ENCODE measurements at regions not wholly inside any gene's neighbourhood (a gene's known extent, or its start where the extent isn't known, plus 50 kb on each side); places are given as distances from the start of the nearest gene placed in this dataset.
"Not testable (repeated sequence)": the region's sequence is repeated elsewhere in the genome, so short reads cannot be mapped to it uniquely, and the experiment has no call there.

- Histone ChIP-seq H3K27me3 (ENCODE audit: low read depth) (peaks cover 5% of the 10 kb centered on the region; the same call in 1 of the 2 replicates), H3K9me3 (no peaks in the 10 kb centered on the region), H3K4me1 (no peaks in the 10 kb centered on the region), H3K36me3 (replicated peaks) (no peaks in the 10 kb centered on the region), H3K4me3 (no peak overlapping the region)
- in situ Hi-C loops (cut with MboI; ENCODE audit: low sequenced_read_pairs) = no loop called here
- DNase-seq (ENCODE audit: low spot score in 2 of 2) = no peak
Observed at GRCh38 chr2:66251573-66251972, 183.4 kb upstream of the MEIS1 start.

DNA sequence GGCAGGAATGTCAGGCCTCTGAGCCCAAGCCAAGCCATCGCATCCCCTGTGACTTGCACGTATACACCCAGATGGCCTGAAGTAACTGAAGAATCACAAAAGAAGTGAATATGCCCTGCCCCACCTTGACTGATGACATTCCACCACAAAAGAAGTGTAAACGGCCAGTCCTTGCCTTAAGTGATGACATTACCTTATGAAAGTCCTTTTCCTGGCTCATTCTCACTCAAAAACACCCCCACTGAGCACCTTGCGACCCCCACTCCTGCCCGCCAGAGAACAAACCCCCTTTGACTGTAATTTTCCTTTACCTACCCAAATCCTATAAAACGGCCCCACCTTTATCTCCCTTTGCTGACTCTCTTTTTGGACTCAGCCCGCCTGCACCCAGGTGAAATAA, 185.8 kb upstream of the MEIS1 start:
- H3K4me3 ChIP-seq; H3K4me1 ChIP-seq; in situ Hi-C loops (cut with MboI; ENCODE audit: low sequenced_read_pairs); H3K27me3 ChIP-seq (ENCODE audit: low read depth); H3K36me3 ChIP-seq (replicated peaks); DNase-seq (ENCODE audit: low spot score in 2 of 2); H3K9me3 ChIP-seq: not testable (repeated sequence)

GRCh38 chr2:66243809-66244208, 191.1 kb upstream of the MEIS1 start:
- H3K27me3 ChIP-seq (ENCODE audit: low read depth); DNase-seq (ENCODE audit: low spot score in 2 of 2); in situ Hi-C loops (cut with MboI; ENCODE audit: low sequenced_read_pairs); H3K4me3 ChIP-seq; H3K4me1 ChIP-seq; H3K9me3 ChIP-seq; H3K36me3 ChIP-seq (replicated peaks): not testable (repeated sequence)

- DNase-seq (ENCODE audit: low spot score in 2 of 2); in situ Hi-C loops (cut with MboI; ENCODE audit: low sequenced_read_pairs); H3K36me3 ChIP-seq (replicated peaks); H3K4me3 ChIP-seq; H3K9me3 ChIP-seq; H3K27me3 ChIP-seq (ENCODE audit: low read depth); H3K4me1 ChIP-seq: not testable (repeated sequence)
Observed at GRCh38 chr2:66242888-66243287, 192.0 kb upstream of the MEIS1 start.

DNA sequence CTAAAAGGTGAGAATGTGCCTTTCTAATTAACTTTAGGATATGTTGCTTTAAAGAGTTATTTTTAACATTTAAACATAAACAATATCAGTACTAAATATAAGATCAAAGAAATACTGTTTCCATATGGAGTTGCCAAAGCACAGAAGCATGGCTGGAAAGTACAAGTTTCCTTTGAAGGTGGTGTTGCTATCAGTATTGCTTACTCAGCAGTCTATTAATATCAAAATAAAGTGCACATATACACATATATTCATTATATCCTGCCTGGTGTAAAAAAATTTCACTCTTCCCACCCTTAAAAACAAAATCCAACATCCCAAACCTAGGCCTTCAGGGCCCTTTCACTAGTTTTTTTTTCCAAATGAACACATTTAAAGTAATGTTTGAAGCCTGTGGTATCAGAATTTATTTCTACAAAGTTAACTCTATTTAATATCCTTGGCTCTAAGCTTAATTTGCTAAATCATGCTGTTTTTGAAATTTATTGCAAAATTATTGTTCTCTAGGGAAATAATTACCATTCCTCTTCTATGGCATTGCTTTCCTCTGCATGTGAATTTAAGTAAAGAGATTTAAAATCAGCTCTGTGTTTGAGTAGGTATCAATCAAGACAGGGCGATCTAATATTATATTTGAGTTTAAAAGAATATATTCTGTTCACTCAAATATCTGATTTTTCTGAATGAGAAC, 192.7 kb upstream of the MEIS1 start:
- no peak for DNase-seq (ENCODE audit: low spot score in 2 of 2)
- in situ Hi-C loops (cut with MboI; ENCODE audit: low sequenced_read_pairs) = no loop called here
- no peaks in the 10 kb centered on the region; the same call in 1 of the 2 replicates for H3K27me3 ChIP-seq (ENCODE audit: low read depth)
- no peaks in the 10 kb centered on the region for H3K4me1 ChIP-seq
- H3K9me3 ChIP-seq = no peaks in the 10 kb centered on the region
- H3K4me3 ChIP-seq = no peak overlapping the region
- no peaks in the 10 kb centered on the region for H3K36me3 ChIP-seq (replicated peaks)

GRCh38 chr2:66240286-66240685, 194.6 kb upstream of the MEIS1 start:
- DNase-seq (ENCODE audit: low spot score in 2 of 2) = no peak
- H3K9me3 ChIP-seq = no peaks in the 10 kb centered on the region
- H3K36me3 ChIP-seq (replicated peaks) = no peaks in the 10 kb centered on the region
- no peaks in the 10 kb centered on the region; the same call in 1 of the 2 replicates for H3K27me3 ChIP-seq (ENCODE audit: low read depth)
- H3K4me3 ChIP-seq = no peak overlapping the region
- no peaks in the 10 kb centered on the region for H3K4me1 ChIP-seq
- in situ Hi-C loops (cut with MboI; ENCODE audit: low sequenced_read_pairs) = no loop called here

GRCh38 chr2:66239655-66240054, 195.3 kb upstream of the MEIS1 start:
- Histone ChIP-seq H3K36me3 (replicated peaks) (no peaks in the 10 kb centered on the region), H3K27me3 (ENCODE audit: low read depth) (no peaks in the 10 kb centered on the region; the same call in 1 of the 2 replicates), H3K9me3 (no peaks in the 10 kb centered on the region), H3K4me3 (no peak overlapping the region), H3K4me1 (no peaks in the 10 kb centered on the region)
- DNase-seq (ENCODE audit: low spot score in 2 of 2) = no peak
- in situ Hi-C loops (cut with MboI; ENCODE audit: low sequenced_read_pairs) = no loop called here

DNA sequence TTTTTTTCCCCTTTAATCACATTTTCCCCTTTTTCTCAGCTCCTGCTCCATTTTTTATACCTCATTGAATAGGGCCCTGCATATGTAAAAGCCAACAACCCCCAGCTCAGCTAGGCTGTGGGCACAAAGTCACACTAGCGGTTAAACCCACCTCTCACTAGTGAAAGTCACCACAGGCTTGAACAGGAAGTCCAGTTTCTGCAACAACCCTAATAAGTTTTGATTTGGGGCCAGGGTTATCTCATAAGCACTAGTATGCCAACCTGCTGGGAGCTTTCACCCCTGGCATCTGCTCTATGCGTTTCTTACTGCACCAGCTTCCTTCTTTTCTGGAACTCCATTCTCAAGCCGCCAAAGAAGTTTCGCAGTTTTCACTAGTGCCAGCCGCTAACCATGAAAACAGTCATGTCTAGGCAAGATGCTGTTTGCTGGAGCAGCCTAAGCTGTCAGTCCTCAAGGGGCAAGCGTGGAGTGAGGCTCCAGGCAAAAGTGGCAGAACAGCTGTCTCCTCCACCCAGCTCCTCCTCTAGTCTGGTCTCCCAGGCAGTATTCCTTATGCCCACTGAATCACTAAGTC, 197.0 kb upstream of the MEIS1 start:
- H3K4me1 ChIP-seq = no peaks in the 10 kb centered on the region
- no peaks in the 10 kb centered on the region; the same call in 1 of the 2 replicates for H3K27me3 ChIP-seq (ENCODE audit: low read depth)
- in situ Hi-C loops (cut with MboI; ENCODE audit: low sequenced_read_pairs) = no loop called here
- no peaks in the 10 kb centered on the region for H3K9me3 ChIP-seq
- DNase-seq (ENCODE audit: low spot score in 2 of 2) = no peak
- no peaks in the 10 kb centered on the region for H3K36me3 ChIP-seq (replicated peaks)
- no peak overlapping the region for H3K4me3 ChIP-seq

GRCh38 chr2:66236816-66237802, 197.8 kb upstream of the MEIS1 start:
- no peak for DNase-seq (ENCODE audit: low spot score in 2 of 2)
- in situ Hi-C loops (cut with MboI; ENCODE audit: low sequenced_read_pairs) = no loop called here
- Histone ChIP-seq H3K27me3 (ENCODE audit: low read depth) (no peaks in the 10 kb centered on the region; the same call in 1 of the 2 replicates), H3K9me3 (no peaks in the 10 kb centered on the region), H3K36me3 (replicated peaks) (no peaks in the 10 kb centered on the region), H3K4me3 (no peak overlapping the region), H3K4me1 (no peaks in the 10 kb centered on the region)

- Histone ChIP-seq H3K9me3 (no peaks in the 10 kb centered on the region), H3K27me3 (ENCODE audit: low read depth) (no peaks in the 10 kb centered on the region; the same call in 1 of the 2 replicates), H3K4me1 (no peaks in the 10 kb centered on the region), H3K4me3 (no peak overlapping the region), H3K36me3 (replicated peaks) (no peaks in the 10 kb centered on the region)
- in situ Hi-C loops (cut with MboI; ENCODE audit: low sequenced_read_pairs) = no loop called here
- no peak for DNase-seq (ENCODE audit: low spot score in 2 of 2)
Observed at GRCh38 chr2:66236067-66236685, 198.7 kb upstream of the MEIS1 start.

DNA sequence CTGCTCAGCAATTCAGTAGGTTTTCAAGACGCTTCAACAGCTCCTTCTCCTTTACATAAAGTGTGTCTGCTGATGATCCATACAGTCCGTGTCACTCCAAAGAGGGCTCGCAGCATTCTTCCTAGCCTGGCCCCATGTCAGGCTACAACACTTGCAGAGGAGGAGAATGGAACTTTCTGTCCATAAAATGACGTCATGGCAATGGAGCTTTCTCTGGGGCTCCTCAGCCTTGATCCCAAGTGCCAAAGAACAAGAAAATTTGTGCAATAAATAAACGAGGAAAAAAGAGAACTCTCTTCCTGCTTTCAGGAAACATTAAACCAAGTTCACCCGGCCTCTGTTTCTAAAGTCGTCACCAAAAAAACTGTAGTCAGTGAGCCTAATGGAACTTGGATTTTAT, 199.5 kb upstream of the MEIS1 start:
- in situ Hi-C loops (cut with MboI; ENCODE audit: low sequenced_read_pairs) = no loop called here
- DNase-seq (ENCODE audit: low spot score in 2 of 2) = no peak

DNA sequence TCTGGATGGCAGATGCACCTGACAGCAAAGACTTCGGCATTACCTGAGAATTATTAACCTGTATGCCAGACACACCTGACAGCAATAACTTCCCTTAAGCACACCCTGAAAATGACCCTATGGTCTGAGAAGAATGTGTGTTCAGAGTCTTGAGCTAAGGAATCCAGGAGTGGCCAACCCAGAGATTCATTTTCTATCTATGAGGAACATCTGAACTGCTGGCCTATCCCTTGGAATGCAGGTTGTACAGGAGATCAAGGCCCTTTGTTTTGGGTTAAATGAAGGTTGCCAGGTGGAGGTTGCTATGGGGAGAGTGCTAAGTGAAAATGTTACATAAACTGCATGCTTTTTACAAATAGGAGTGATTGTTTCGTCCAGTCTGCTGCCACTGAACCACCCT, 200.9 kb upstream of the MEIS1 start:
- no peak overlapping the region for H3K4me3 ChIP-seq
- H3K9me3 ChIP-seq = no peaks in the 10 kb centered on the region
- no peak for DNase-seq (ENCODE audit: low spot score in 2 of 2)
- no peaks in the 10 kb centered on the region for H3K4me1 ChIP-seq
- no peaks in the 10 kb centered on the region for H3K36me3 ChIP-seq (replicated peaks)
- no peaks in the 10 kb centered on the region; the same call in 1 of the 2 replicates for H3K27me3 ChIP-seq (ENCODE audit: low read depth)
- in situ Hi-C loops (cut with MboI; ENCODE audit: low sequenced_read_pairs) = no loop called here

More for the DNA sequence above, 199.5 kb upstream of the MEIS1 start:
- Histone ChIP-seq H3K36me3 (replicated peaks) (no peaks in the 10 kb centered on the region), H3K9me3 (no peaks in the 10 kb centered on the region), H3K4me1 (no peaks in the 10 kb centered on the region), H3K4me3 (no peak overlapping the region), H3K27me3 (ENCODE audit: low read depth) (no peaks in the 10 kb centered on the region; the same call in 1 of the 2 replicates)

DNA sequence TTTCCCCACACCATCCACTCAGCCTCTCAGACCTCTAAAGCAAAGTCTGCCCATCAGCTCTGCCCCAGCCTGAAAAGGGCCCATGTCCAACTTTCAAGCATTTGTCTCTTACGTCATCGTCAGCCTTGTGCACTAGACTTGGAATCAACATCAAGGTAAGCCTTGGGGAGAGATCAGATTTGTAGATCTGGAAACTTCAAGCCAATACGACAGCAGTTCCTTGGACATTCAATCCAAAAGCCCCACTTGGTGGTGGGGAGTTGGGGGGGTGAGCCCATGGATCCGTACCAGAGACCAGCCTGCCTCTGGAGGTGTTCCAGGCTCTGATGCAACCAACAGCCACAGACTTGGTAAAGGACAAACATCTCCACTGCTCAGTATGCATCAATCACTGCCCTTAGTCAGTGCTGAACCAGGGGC, 206.8 kb upstream of the MEIS1 start:
- H3K4me1 ChIP-seq = no peaks in the 10 kb centered on the region
- no peak for DNase-seq (ENCODE audit: low spot score in 2 of 2)
- no peaks in the 10 kb centered on the region for H3K36me3 ChIP-seq (replicated peaks)
- H3K4me3 ChIP-seq = no peak overlapping the region
- no peaks in the 10 kb centered on the region for H3K9me3 ChIP-seq
- H3K27me3 ChIP-seq (ENCODE audit: low read depth) = 0 out of 2 replicates have a peak, but pooled peaks cover 2% of the 10 kb centered on the region
- in situ Hi-C loops (cut with MboI; ENCODE audit: low sequenced_read_pairs) = no loop called here
